Esophagus muscularis mucosa (tissue), 4 donors: ENCODE measurements at regions not wholly inside any gene's neighbourhood (a gene's known extent, or its start where the extent isn't known, plus 50 kb on each side); places are given as distances from the start of the nearest gene placed in this dataset.

ENCODE experiments used
- DNase-seq: peaks from one replicate; pipeline ENCODE4 v3.0.0-alpha.2; 2017; ENCODE audit errors: extremely low spot score
- H3K27ac ChIP-seq, 4 donors: fragments of 200-600 bp; sonication (generic); replicated peaks in 1 of 4; 1 replicate in 3 of 4; 2 replicates in 1 of 4; pipeline ENCODE4 v1.5.1; 2016 to 2019; ENCODE audit warnings: mild to moderate bottlenecking in 1 of 4
- H3K27me3 ChIP-seq, 4 donors: fragments of 200-600 bp; sonication (generic); one replicate each; pipeline versions ENCODE4 v1.5.1 to v1.6.0; 2016 to 2019
- H3K36me3 ChIP-seq, 4 donors: fragments of 200-600 bp; sonication (generic); one replicate each; pipeline ENCODE4 v1.5.1; 2016 to 2019
- H3K4me1 ChIP-seq, 4 donors: fragments of 200-600 bp; sonication (generic); one replicate each; pipeline ENCODE4 v1.5.1; 2016 to 2019
- H3K4me3 ChIP-seq, 4 donors: fragments of 200-600 bp; sonication (generic); 1 replicate in 2 of 4; 2 replicates in 2 of 4; pipeline ENCODE4 v1.5.1; 2016 to 2019; ENCODE audit warnings: mild to moderate bottlenecking in 4 of 4, moderate library complexity in 1 of 4
- H3K9me3 ChIP-seq, 4 donors: fragments of 200-600 bp; sonication (generic); 1 replicate in 3 of 4; 2 replicates in 1 of 4; pipeline ENCODE4 v1.5.1; 2016 to 2019
- CTCF ChIP-seq, 3 experiments: fragments of 200-600 bp in 2 of 3; fragments of 450-650 bp in 1 of 3; sonication (generic) in 2 of 3; IDR thresholded peaks; one replicate each; pipeline ENCODE4 v1.5.1; 2017 to 2019; ENCODE audit warnings: antibody characterized with exemption in 3 of 3, mild to moderate bottlenecking in 2 of 3, moderate library complexity in 1 of 3
- EP300 ChIP-seq: sonication (generic); formaldehyde crosslinking; IDR thresholded peaks from one replicate; pipeline ENCODE4 v1.6.1; 2017; ENCODE audit warnings: antibody characterized with exemption
- POLR2A ChIP-seq: fragments of 450-650 bp; IDR thresholded peaks from one replicate; pipeline ENCODE4 v1.6.1; 2017; ENCODE audit warnings: antibody characterized with exemption, moderate library complexity, mild to moderate bottlenecking, low read depth
- POLR2AphosphoS5 ChIP-seq, 2 donors: sonication (generic); formaldehyde crosslinking; IDR thresholded peaks; one replicate each; pipeline ENCODE4 v1.6.1; 2017; ENCODE audit warnings: antibody characterized with exemption in 2 of 2
- WGBS: methylation state at CpG from one replicate; pipeline ENCODE4 v1.1.5; 2018; 5-methylcytosine and 5-hydroxymethylcytosine counted together
- intact Hi-C: fragments of 100-400 bp; cut with DNase I; formaldehyde crosslinking; loops from one replicate; pipeline ENCODE4 v1.15.1; 2023

DNA sequence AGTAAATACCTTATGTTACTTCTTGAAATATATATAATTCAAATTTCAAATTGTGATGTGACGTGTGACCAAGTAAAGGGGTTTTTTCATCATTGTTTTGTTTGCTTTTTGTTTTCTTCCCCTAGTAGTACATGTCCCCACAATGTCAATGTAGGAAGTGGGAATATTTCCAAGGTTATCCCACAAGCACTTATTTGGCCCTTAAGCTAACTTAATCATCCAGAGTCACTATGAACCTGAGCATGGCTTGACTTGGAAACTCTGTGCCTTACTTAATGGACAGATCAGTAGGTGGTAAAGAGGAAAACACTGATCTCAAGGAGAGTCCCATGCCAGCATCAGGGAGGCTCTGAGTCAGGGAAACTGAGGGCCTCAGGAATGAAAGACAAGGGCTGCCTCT, 569.3 kb upstream of the IGFBP3 start:
- Histone ChIP-seq H3K4me3 (no peak overlapping the region), H3K27me3 (no peaks in the 10 kb centered on the region), H3K27ac (no peak overlapping the region), H3K9me3 (no peaks in the 10 kb centered on the region), H3K4me1 (peaks cover 0 to 7% (median 0%) of the 10 kb centered on the region in 4 donors), H3K36me3 (no peaks in the 10 kb centered on the region)
- intact Hi-C loops: no loop called here
- DNase-seq: no peak
- 92% methylated on average over 1 of the region's 1 CpG for WGBS
- TF ChIP-seq POLR2A: no peak
- no peak for TF ChIP-seq POLR2AphosphoS5 (IDR thresholded peaks at IDR 0.05)
- TF ChIP-seq CTCF (IDR thresholded peaks at IDR 0.05): no peak
- no peak for TF ChIP-seq EP300

GRCh38 chr7:46489106-46489505, 568.0 kb upstream of the IGFBP3 start:
- no peak overlapping the region for H3K4me3 ChIP-seq
- H3K4me1 ChIP-seq: peaks cover 0 to 7% (median 0%) of the 10 kb centered on the region in 4 donors
- TF ChIP-seq EP300 (no peak), CTCF (IDR thresholded peaks at IDR 0.05) (no peak), POLR2A (no peak), POLR2AphosphoS5 (IDR thresholded peaks at IDR 0.05) (no peak)
- H3K36me3 ChIP-seq: no peaks in the 10 kb centered on the region
- no peak for DNase-seq
- no peaks in the 10 kb centered on the region for H3K27me3 ChIP-seq
- intact Hi-C loops: no loop called here
- no peaks in the 10 kb centered on the region for H3K9me3 ChIP-seq
- no peak overlapping the region for H3K27ac ChIP-seq

DNA sequence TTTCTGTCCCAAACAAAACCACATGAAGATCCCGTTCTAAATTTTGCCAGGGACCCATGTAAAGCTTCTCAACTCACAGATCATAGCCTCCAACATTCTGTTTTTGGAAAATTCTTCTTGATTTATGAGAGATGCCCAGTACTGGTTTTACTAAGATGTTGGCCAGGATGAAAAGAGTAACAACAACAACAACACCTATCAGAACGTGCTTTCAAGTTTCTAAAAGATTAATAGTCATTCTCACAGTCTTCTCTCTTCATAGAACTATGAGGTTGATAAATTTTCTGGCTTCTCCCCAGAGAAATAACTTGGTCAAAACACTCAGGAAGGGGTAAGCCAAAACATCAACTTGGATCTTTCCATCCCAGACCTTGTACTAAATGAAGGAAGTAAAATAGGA, 567.5 kb upstream of the IGFBP3 start:
- WGBS: 30% methylated on average over 2 of the region's 2 CpGs

GRCh38 chr7:46486256-46487206, 565.5 kb upstream of the IGFBP3 start:
- Histone ChIP-seq H3K4me3 (no peak overlapping the region), H3K27ac (no peak overlapping the region), H3K36me3 (no peaks in the 10 kb centered on the region), H3K27me3 (no peaks in the 10 kb centered on the region), H3K9me3 (no peaks in the 10 kb centered on the region), H3K4me1 (peaks cover 0 to 7% (median 0%) of the 10 kb centered on the region in 4 donors)
- intact Hi-C loops: no loop called here
- no peak for DNase-seq
- WGBS: 50% methylated on average over 5 of the region's 5 CpGs
- TF ChIP-seq POLR2A: no peak
- TF ChIP-seq EP300: no peak
- peak; percentile 16 to 31 for TF ChIP-seq POLR2AphosphoS5 (IDR thresholded peaks at IDR 0.05)

More for the DNA sequence above, 567.5 kb upstream of the IGFBP3 start:
- no peak overlapping the region for H3K27ac ChIP-seq
- DNase-seq: no peak
- no peaks in the 10 kb centered on the region for H3K36me3 ChIP-seq
- no peak overlapping the region for H3K4me3 ChIP-seq
- TF ChIP-seq CTCF (IDR thresholded peaks at IDR 0.05) (no peak), POLR2AphosphoS5 (IDR thresholded peaks at IDR 0.05) (no peak), EP300 (no peak), POLR2A (no peak)
- intact Hi-C loops: no loop called here
- H3K27me3 ChIP-seq: no peaks in the 10 kb centered on the region
- H3K9me3 ChIP-seq: no peaks in the 10 kb centered on the region
- H3K4me1 ChIP-seq: peaks cover 0 to 7% (median 0%) of the 10 kb centered on the region in 4 donors

GRCh38 chr7:46485481-46486065, 564.5 kb upstream of the IGFBP3 start:
- peak in 1 of 3 experiments; percentile 7 for TF ChIP-seq CTCF (IDR thresholded peaks at IDR 0.05)
- no peak for TF ChIP-seq POLR2AphosphoS5 (IDR thresholded peaks at IDR 0.05)
- Histone ChIP-seq H3K27ac (no peak overlapping the region), H3K4me1 (peaks cover 0 to 7% (median 0%) of the 10 kb centered on the region in 4 donors), H3K9me3 (no peaks in the 10 kb centered on the region), H3K27me3 (no peaks in the 10 kb centered on the region), H3K4me3 (no peak overlapping the region), H3K36me3 (no peaks in the 10 kb centered on the region)
- intact Hi-C loops: no loop called here
- 85% methylated on average over 3 of the region's 3 CpGs for WGBS
- DNase-seq: no peak
